SHP77 (cell line): ENCODE measurements at regions not wholly inside any gene's neighbourhood (a gene's known extent, or its start where the extent isn't known, plus 50 kb on each side); places are given as distances from the start of the nearest gene placed in this dataset.
"Not testable (repeated sequence)": the region's sequence is repeated elsewhere in the genome, so short reads cannot be mapped to it uniquely, and the experiment has no call there.

Experiments
- DNase-seq, 2 experiments: peaks; one replicate each; lab custom pipeline; 2025; lab: John Stamatoyannopoulos, UW

DNA sequence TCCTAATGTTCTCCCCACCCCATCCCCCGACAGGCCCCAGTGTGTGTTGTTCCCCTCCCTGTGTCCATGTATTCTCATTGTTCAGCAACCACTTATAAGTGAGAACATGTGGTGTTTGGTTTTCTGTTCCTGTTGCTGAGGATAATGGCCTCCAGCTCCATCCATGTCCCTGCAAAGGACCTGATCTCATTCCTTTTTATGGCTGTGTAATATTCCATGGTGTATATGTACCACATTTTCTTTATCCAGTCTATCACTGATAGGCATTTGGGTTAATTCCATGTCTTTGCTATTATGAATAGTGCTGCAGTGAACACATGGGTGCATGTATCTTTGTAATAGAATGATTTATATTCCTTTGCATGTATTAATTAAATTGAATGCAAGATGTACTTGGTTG, 104.8 kb upstream of the WIPF3 start:
- not testable (repeated sequence) for DNase-seq

GRCh38 chr7:29703830-29704229, 102.5 kb upstream of the WIPF3 start:
- DNase-seq, result not testable (repeated sequence)

DNA sequence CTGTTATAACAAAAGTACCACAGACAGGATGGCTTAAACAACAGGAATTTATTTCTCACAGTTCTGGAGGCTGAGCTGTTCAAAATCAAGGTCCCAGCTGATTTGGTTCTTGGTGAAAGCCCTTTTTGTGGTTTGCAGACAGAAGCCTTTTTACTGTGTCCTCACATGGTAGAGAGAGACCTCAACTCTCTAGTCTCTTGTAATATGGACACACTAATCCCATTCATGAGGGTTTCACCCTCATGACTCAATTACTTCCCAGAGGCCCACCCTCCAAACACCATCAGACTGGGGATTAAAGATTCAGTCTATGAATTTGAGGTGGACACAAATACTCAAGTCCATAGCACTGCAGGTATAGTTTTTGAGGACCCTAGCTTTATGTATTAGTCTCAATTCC, 97.3 kb upstream of the WIPF3 start:
- not testable (repeated sequence) for DNase-seq

DNA sequence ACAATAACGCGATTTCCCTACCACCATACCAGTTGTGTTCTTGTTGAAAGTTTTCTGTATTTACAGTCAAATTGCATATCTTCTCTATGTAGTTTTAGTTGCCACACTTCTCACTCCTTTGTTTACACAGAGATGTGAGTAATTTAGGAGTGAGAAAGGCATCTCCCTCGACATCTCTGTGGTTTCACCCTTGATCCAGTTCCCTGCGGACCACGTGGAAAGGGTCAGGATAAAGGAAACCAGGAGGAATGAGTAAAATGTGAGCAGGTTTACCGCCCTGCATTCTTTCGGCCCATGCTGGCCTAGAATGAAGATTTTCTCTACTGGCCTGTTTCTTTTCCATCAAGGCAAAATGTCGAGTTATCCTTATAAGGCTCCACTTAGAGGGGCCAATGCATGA, 83.2 kb upstream of the WIPF3 start:
- not testable (repeated sequence) for DNase-seq

DNA sequence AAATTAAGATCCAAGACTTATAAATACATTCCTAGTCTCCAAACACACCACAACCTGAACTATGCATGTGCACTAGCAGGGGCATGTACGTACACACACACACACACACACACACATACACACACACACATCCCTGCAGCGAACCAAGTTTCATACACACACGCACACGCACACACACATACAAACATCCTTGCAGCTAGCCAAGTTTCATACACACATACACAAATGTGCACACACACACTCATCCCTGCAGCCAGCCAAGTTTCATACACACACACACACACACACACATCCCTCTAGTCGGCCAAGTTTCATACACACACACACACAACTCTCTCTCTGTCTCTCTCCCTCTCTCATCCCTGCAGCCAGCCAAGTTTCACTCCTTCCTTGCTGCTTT, 82.7 kb upstream of the WIPF3 start:
- DNase-seq, result no peak

GRCh38 chr7:29729534-29730165, 76.7 kb upstream of the WIPF3 start:
- not testable (repeated sequence) for DNase-seq

- no peak for DNase-seq
Observed at GRCh38 chr7:29734246-29734731, 72.0 kb upstream of the WIPF3 start.

DNA sequence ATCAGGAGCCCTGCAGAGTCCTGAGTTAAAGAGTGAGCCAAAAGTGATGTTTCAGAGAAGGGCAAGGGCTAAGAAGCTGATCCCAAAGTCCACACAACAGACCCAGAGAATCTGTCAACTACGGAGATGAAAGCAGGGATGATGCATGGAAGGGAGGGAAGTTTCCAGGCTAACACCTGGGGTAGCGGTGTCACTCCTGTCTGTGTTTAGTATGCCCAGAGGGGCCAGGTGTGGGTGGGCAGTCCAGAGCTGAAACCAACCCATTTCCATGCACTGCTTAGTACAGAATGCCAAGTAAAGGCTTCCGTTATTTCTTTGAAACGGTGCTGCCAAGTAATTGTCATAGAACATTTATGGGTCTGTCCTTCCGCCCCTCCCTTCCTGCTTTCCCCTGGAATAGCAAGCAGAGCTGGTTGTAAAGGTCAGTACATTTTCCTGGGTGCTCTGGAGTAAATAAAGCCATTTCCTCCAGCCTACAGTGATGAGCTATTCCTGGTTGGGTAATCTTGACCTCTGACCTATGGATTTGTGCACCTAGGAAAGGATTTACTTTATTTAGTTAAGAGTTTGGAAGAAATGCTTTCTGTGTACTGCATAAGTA, 58.6 kb upstream of the WIPF3 start:
- DNase-seq, result not testable (repeated sequence)

DNA sequence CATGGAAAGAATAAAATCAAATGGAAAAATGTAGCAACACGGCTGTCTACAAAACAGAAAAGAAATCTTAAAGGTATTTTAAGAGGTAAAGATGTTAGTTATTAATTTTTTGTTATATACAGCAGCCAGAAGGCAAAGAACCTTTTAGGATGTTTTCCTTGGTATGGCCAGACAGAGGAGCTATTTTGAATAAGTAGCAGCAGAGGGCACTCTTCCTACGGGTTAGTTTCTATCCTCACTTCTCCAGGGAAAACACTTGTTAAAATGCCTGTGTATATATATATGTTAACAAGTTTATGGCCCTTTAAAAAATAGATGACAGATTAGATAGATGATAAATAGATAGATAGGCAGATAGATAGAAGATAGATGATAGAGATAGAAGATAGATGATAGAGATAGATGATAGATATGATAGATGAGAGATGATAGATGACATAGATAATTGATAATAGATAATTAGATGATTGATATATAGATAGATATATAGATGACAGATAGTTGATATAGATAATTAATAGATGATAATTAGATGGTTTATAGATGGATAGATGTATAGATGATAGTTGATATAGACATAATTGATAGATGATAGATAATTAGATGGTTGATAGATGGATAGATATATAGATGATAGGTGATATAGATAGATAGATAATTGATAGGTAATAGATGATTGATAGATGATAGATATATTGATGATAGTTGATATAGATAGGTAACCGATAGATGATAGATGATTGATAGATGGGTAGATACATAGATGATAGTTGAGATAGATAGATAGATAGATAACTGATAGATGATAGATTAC, 57.8 kb upstream of the WIPF3 start:
- peak; percentile 59 to 74 for DNase-seq

DNA sequence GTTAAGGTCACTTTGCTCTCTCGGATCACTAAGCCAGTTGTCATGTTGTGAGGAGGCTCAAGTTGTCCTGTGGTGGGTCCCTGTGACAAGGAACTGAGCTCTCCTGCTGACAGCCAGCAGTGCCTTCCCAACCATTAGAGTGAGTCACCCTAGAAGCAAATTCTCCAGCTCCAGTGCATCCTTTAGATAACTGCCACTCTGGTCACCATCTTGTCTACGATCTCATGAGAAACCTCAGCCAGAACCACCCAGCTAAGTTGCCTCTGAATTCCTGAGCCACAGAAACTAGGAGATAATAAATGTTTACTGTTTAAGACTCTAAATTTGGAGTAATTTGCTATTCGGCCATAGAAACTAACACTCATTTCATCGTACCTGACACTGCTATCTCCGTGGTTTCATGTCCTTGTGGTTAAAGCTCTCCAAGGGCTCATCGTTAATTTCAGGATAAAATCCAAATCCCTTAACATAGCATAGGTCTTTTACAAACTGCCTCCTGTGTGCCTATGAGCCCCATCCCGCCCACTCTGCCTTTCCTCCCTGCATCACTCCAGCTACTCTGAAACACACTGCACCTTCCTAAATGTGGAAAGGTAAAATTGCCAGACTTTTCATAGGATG, 56.5 kb upstream of the WIPF3 start:
- no peak for DNase-seq

- not testable (repeated sequence) for DNase-seq
Observed at GRCh38 chr7:29750373-29750940, 55.9 kb upstream of the WIPF3 start.

GRCh38 chr7:29751012-29751411, 55.3 kb upstream of the WIPF3 start:
- not testable (repeated sequence) for DNase-seq

GRCh38 chr7:29754874-29755490, 51.3 kb upstream of the WIPF3 start:
- no peak for DNase-seq
